ENCODE measurements at regions not wholly inside any gene's neighbourhood (a gene's known extent, or its start where the extent isn't known, plus 50 kb on each side); places are given as distances from the start of the nearest gene placed in this dataset.
"Not testable (repeated sequence)": the region's sequence is repeated elsewhere in the genome, so short reads cannot be mapped to it uniquely, and the experiment has no call there.

DNA sequence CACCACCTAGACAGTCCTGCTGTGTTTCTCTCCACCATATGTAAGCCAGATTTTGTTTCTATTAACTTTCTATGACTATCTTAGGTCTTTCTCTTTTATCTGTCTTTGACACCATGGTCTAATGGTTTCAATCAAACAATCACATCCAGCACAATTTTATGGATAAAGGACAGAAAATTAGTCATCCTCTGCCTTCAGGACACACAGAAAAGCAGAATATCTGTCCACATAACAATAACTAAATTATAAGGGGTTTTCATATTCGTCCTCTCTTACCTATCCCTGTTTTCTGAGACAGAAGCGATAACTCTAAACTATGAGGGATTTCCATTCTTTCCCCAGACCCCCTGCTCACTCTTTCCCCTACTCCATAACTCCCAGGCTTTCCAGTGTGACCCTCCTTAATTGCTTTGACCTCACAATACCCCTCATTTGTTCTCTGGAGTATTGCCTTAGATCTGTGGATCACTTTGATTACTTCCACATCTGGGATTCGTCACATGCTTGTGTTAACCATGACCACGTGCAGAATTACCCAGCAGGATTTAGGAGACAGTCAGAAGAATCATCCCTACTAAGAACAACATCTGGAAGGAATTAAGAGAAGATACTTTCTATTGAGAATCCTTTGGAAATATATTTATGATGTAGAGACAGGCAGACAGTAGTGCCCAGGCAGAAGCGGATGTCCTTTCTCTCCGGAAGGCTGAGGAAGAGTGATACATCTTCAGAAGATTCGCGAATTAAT, 108.2 kb upstream of the GREM2 start:
- no peak overlapping the region for H3K4me2 ChIP-seq
- no peaks in the 10 kb centered on the region for H4K20me1 ChIP-seq (replicated peaks; ENCODE audit: insufficient read depth)
- H3K27me3 ChIP-seq (ENCODE audit: insufficient read depth): no peaks in the 10 kb centered on the region
- H3K4me1 ChIP-seq (ENCODE audit: insufficient read depth): no peaks in the 10 kb centered on the region
- Mint-ChIP-seq H3K4me1 (no peaks in the 10 kb centered on the region), H3K27me3 (ENCODE audit: insufficient read depth, low read depth, poor library complexity) (no peaks in the 10 kb centered on the region), H3K27ac (no peak overlapping the region), H3K4me3 (no peak overlapping the region), H3K36me3 (ENCODE audit: low read depth) (peaks cover 1% of the 10 kb centered on the region; the same call in 1 of the 3 replicates), H3K9me3 (peaks cover 1% of the 10 kb centered on the region; the same call in 1 of the 3 replicates)
- TF ChIP-seq, protein P1, sequence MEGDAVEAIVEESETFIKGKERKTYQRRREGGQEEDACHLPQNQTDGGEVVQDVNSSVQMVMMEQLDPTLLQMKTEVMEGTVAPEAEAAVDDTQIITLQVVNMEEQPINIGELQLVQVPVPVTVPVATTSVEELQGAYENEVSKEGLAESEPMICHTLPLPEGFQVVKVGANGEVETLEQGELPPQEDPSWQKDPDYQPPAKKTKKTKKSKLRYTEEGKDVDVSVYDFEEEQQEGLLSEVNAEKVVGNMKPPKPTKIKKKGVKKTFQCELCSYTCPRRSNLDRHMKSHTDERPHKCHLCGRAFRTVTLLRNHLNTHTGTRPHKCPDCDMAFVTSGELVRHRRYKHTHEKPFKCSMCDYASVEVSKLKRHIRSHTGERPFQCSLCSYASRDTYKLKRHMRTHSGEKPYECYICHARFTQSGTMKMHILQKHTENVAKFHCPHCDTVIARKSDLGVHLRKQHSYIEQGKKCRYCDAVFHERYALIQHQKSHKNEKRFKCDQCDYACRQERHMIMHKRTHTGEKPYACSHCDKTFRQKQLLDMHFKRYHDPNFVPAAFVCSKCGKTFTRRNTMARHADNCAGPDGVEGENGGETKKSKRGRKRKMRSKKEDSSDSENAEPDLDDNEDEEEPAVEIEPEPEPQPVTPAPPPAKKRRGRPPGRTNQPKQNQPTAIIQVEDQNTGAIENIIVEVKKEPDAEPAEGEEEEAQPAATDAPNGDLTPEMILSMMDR (conservative IDR thresholded peaks at IDR 0.05; ENCODE audit: low read depth in 2 of 2): no peak
- TF ChIP-seq NANOG (IDR thresholded peaks at IDR 0.05; ENCODE audit: borderline replicate concordance) (no peak), ZNF462 (CRISPR knock-in tag; IDR thresholded peaks at IDR 0.05) (no peak), ZNF114 (CRISPR knock-in tag; IDR thresholded peaks at IDR 0.05) (no peak), EZH2 (IDR thresholded peaks at IDR 0.05; ENCODE audit: low read depth, unreplicated experiment) (no peak), STAT1 (IDR thresholded peaks at IDR 0.05; ENCODE audit: unreplicated experiment) (no peak), REST (IDR thresholded peaks at IDR 0.05; ENCODE audit: unreplicated experiment) (no peak), EZH2phosphoT487 (IDR thresholded peaks at IDR 0.05; ENCODE audit: unreplicated experiment) (no peak), POLR2AphosphoS5 (IDR thresholded peaks at IDR 0.05; ENCODE audit: low read depth) (no peak), ZNF331 (CRISPR knock-in tag; IDR thresholded peaks at IDR 0.05; ENCODE audit: low read depth) (no peak)
- H3K27ac ChIP-seq (ENCODE audit: low read depth): no peak overlapping the region
- H3K79me2 ChIP-seq (replicated peaks; ENCODE audit: insufficient read depth): no peaks in the 10 kb centered on the region
- no peak overlapping the region for H2AFZ ChIP-seq
- H3K9me2 ChIP-seq (ENCODE audit: insufficient read depth): no peaks in the 10 kb centered on the region
- no peaks in the 10 kb centered on the region for H3F3A ChIP-seq (replicated peaks; ENCODE audit: low read depth)
- ATAC-seq: no peak
- no peak overlapping the region for H3K4me3 ChIP-seq
- H3K36me3 ChIP-seq (ENCODE audit: insufficient read depth): no peaks in the 10 kb centered on the region
- DNase-seq (ENCODE audit: low spot score): no peak

DNA sequence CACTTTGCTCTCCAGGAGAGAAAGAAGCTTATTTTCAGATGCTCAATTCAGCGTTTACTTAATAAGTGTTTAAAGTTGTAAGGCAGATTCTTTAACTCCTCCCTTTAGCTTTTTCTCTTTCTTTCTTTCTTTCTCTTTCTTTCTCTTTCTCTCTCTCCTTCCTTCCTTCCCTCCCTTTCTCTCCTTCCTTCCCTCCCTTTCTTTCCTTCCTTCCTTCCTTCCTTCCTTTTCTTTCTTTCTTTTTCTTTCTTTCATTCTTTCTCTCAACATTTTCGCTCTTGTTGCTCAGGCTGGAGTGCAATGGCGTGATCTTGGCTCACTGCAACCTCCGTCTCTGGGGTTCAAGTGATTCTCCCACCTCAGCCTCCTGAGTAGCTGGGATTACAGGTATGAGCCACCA, 104.6 kb upstream of the GREM2 start:
- H3F3A ChIP-seq (replicated peaks; ENCODE audit: low read depth); H2AFZ ChIP-seq; H3K4me1 Mint-ChIP-seq; DNase-seq (ENCODE audit: low spot score); H3K27me3 ChIP-seq (ENCODE audit: insufficient read depth); H4K20me1 ChIP-seq (replicated peaks; ENCODE audit: insufficient read depth); H3K4me2 ChIP-seq; H3K4me3 ChIP-seq; H3K27ac Mint-ChIP-seq; H3K9me3 Mint-ChIP-seq; H3K27me3 Mint-ChIP-seq (ENCODE audit: insufficient read depth, low read depth, poor library complexity); H3K36me3 Mint-ChIP-seq (ENCODE audit: low read depth); H3K36me3 ChIP-seq (ENCODE audit: insufficient read depth); H3K79me2 ChIP-seq (replicated peaks; ENCODE audit: insufficient read depth); H3K9me2 ChIP-seq (ENCODE audit: insufficient read depth); ATAC-seq; H3K27ac ChIP-seq (ENCODE audit: low read depth); H3K4me1 ChIP-seq (ENCODE audit: insufficient read depth); H3K4me3 Mint-ChIP-seq: not testable (repeated sequence)
